ENCODE measurements at regions not wholly inside any gene's neighbourhood (a gene's known extent, or its start where the extent isn't known, plus 50 kb on each side); places are given as distances from the start of the nearest gene placed in this dataset.

DNA sequence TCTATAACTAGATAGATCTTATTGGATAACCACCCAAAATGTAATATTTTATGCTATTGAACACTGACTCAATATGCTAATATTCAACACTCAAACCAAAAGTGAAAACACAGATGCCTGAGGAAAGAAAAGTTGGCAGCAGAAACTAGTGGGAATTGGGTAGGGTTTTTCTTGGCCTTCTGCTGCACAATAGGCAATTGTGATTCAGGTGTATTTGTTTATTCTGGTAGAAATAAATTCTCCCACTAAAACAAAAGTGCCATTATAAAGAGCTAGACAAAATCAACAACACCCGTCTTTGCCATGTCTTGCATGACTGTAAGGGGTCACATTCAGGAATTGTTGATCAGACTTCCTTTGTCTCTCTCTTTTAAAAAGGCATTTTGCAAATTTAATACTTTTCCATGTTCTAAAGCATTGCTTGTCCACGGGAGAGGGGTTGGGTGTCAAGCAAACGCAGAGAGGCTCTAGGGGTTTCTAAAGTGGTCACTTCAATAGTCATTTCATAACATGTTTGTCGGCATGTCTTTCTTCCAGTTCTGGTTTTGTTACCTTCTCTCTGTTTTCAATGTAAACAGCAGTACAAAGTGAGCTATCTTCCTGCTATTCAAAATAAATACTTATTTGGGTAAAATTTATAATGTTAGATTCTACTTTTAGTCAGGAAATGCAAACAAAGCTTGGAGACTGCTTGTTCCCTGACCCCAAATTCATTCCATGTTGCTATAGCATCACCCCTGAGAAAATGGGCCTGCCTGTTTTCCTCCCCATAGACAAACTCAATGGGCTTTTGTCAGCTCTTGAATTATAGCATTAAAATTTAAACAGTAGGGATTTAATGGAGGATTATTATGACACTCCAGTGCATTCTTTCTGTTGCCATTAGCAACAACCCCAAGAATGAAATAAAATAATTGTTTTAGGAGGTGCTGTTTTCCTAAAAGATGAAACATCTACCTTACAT is 217.0 kb upstream of the CCN2 start:
- TF ChIP-seq, protein P1, sequence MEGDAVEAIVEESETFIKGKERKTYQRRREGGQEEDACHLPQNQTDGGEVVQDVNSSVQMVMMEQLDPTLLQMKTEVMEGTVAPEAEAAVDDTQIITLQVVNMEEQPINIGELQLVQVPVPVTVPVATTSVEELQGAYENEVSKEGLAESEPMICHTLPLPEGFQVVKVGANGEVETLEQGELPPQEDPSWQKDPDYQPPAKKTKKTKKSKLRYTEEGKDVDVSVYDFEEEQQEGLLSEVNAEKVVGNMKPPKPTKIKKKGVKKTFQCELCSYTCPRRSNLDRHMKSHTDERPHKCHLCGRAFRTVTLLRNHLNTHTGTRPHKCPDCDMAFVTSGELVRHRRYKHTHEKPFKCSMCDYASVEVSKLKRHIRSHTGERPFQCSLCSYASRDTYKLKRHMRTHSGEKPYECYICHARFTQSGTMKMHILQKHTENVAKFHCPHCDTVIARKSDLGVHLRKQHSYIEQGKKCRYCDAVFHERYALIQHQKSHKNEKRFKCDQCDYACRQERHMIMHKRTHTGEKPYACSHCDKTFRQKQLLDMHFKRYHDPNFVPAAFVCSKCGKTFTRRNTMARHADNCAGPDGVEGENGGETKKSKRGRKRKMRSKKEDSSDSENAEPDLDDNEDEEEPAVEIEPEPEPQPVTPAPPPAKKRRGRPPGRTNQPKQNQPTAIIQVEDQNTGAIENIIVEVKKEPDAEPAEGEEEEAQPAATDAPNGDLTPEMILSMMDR (conservative IDR thresholded peaks at IDR 0.05; ENCODE audit: low read depth, low read length), result no peak
- no peak for TF ChIP-seq POLR2A (IDR thresholded peaks at IDR 0.05; ENCODE audit: low read depth, low read length)
- no peak for TF ChIP-seq SMC3 (IDR thresholded peaks at IDR 0.05; ENCODE audit: low read depth, low read length)
- no peak for TF ChIP-seq CHD1 (IDR thresholded peaks at IDR 0.05; ENCODE audit: low read depth, low read length)
- TF ChIP-seq, protein P2, sequence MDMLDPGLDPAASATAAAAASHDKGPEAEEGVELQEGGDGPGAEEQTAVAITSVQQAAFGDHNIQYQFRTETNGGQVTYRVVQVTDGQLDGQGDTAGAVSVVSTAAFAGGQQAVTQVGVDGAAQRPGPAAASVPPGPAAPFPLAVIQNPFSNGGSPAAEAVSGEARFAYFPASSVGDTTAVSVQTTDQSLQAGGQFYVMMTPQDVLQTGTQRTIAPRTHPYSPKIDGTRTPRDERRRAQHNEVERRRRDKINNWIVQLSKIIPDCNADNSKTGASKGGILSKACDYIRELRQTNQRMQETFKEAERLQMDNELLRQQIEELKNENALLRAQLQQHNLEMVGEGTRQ (IDR thresholded peaks at IDR 0.05; ENCODE audit: low read depth, low read length), result no peak
- TF ChIP-seq, protein P3, sequence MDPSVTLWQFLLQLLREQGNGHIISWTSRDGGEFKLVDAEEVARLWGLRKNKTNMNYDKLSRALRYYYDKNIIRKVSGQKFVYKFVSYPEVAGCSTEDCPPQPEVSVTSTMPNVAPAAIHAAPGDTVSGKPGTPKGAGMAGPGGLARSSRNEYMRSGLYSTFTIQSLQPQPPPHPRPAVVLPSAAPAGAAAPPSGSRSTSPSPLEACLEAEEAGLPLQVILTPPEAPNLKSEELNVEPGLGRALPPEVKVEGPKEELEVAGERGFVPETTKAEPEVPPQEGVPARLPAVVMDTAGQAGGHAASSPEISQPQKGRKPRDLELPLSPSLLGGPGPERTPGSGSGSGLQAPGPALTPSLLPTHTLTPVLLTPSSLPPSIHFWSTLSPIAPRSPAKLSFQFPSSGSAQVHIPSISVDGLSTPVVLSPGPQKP (IDR thresholded peaks at IDR 0.05; ENCODE audit: borderline replicate concordance, low read depth, low read length), result no peak
- no peak for TF ChIP-seq CEBPB (IDR thresholded peaks at IDR 0.05; ENCODE audit: low read depth, low read length)
- no peak for TF ChIP-seq MAFK (IDR thresholded peaks at IDR 0.05; ENCODE audit: low read depth, low read length)
- TF ChIP-seq RFX5 (IDR thresholded peaks at IDR 0.05; ENCODE audit: low read depth, low read length), result no peak
- no peak for TF ChIP-seq MXI1 (IDR thresholded peaks at IDR 0.05; ENCODE audit: borderline replicate concordance, low read depth, low read length)

Data from IMR-90 (cell line).